GM23248 (cell line): ENCODE measurements at regions not wholly inside any gene's neighbourhood (a gene's known extent, or its start where the extent isn't known, plus 50 kb on each side); places are given as distances from the start of the nearest gene placed in this dataset.

ENCODE experiments used
- EZH2 ChIP-seq: fragments of 200-600 bp; sonication (generic); IDR thresholded peaks from 2 replicates; pipeline ENCODE4 v1.6.1; 2018; ENCODE audit warnings: antibody characterized with exemption, mild to moderate bottlenecking; ENCODE audit not compliant: insufficient read depth, poor library complexity, severe bottlenecking
- EZH2phosphoT487 ChIP-seq: fragments of 200-600 bp; sonication (generic); IDR thresholded peaks from 2 replicates; pipeline ENCODE4 v1.6.1; 2018; ENCODE audit warnings: antibody characterized with exemption, moderate library complexity, mild to moderate bottlenecking, low read depth; ENCODE audit not compliant: insufficient read depth

DNA sequence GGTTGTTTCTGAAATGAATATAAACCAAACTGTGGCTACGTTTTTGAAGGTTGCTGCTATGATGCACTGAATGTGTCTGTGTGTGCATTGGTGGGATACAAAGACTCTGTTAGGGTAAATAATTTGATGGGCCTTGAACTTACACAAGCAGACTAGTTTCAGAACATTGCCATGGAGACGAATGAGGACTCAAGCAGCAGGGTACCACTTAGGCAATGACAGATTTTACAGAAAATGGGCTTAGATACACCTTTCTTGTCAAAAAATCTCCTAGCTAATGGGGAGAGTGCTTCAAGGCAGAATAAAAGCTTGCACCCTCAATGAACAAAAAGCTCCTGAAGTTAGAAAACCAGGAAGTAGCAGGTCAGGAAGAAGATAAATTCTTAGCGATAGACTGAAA is 55.7 kb downstream of the IER5 start:
- no peak for TF ChIP-seq EZH2
- no peak for TF ChIP-seq EZH2phosphoT487
